SK-N-SH (cell line): ENCODE measurements at regions not wholly inside any gene's neighbourhood (a gene's known extent, or its start where the extent isn't known, plus 50 kb on each side); places are given as distances from the start of the nearest gene placed in this dataset.

Experiments used
- CTCF ChIA-PET: fragments of 300-600, 350-600 bp; formaldehyde crosslinking; extraction: SDS; loops from one replicate; lab custom pipeline; 2021; lab: Yijun Ruan, JAX
- POLR2A ChIA-PET: fragments of 350-600 bp; sonication (Branson Sonifier 250); formaldehyde crosslinking; extraction: SDS; loops from one replicate; lab custom pipeline; 2020; ENCODE audit warnings: antibody characterized with exemption, inconsistent platforms; lab: Yijun Ruan, JAX
- DNase-seq: peaks from one replicate; pipeline ENCODE4 v3.0.0; 2012
- H2AFZ ChIP-seq: fragments of 200-600 bp; sonication (generic); 2 replicates; pipeline ENCODE4 v1.8.1; 2016; ENCODE audit warnings: antibody characterized with exemption, mild to moderate bottlenecking, low read depth
- H3F3A ChIP-seq: fragments of 200-600 bp; sonication (generic); replicated peaks from 2 replicates; pipeline ENCODE3; 2016; ENCODE audit warnings: antibody characterized with exemption, mild to moderate bottlenecking; ENCODE audit not compliant: insufficient read depth
- H3K27ac ChIP-seq, 2 experiments: fragments of 200-500 bp in 1 of 2; fragments of 200-600 bp in 1 of 2; sonication (Bioruptor generic) in 1 of 2; sonication (generic), shearing (Covaris generic) in 1 of 2; 2 replicates each; pipeline versions ENCODE4 v1.5.1 to v1.6.1; 2014 to 2016; ENCODE audit warnings: low read depth in 2 of 2, inconsistent platforms in 1 of 2, low read length in 1 of 2, mild to moderate bottlenecking in 1 of 2, mixed read lengths in 1 of 2
- H3K27me3 ChIP-seq: fragments of 200-600 bp; sonication (generic), shearing (Covaris generic); 2 replicates; pipeline ENCODE4 v1.6.1; 2016; ENCODE audit warnings: mixed run types; ENCODE audit not compliant: insufficient read depth
- H3K36me3 ChIP-seq, 2 experiments: fragments of 200-500 bp in 1 of 2; fragments of 200-600 bp in 1 of 2; sonication (Bioruptor generic) in 1 of 2; sonication (generic) in 1 of 2; replicated peaks in 1 of 2; 2 replicates each; pipeline versions ENCODE3 to v1.5.1; 2014 to 2016; ENCODE audit warnings: low read length in 1 of 2, mild to moderate bottlenecking in 1 of 2; ENCODE audit not compliant: insufficient read depth in 2 of 2, control insufficient read depth in 1 of 2
- H3K4me1 ChIP-seq, 2 experiments: fragments of 200-500 bp in 1 of 2; fragments of 200-600 bp in 1 of 2; sonication (Bioruptor generic) in 1 of 2; sonication (generic), shearing (Covaris generic) in 1 of 2; 2 replicates each; pipeline versions ENCODE4 v1.5.1 to v1.6.1; 2014 to 2016; ENCODE audit warnings: low read depth in 1 of 2, low read length in 1 of 2, mixed run types in 1 of 2; ENCODE audit not compliant: insufficient read depth in 2 of 2, control insufficient read depth in 1 of 2
- H3K4me2 ChIP-seq: fragments of 200-600 bp; sonication (generic), shearing (Covaris generic); 2 replicates; pipeline ENCODE4 v1.6.1; 2017; ENCODE audit warnings: mixed run types
- H3K4me3 ChIP-seq, 2 experiments: fragments of 200-500 bp in 1 of 2; fragments of 200-600 bp in 1 of 2; sonication (Bioruptor generic) in 1 of 2; sonication (generic), shearing (Covaris generic) in 1 of 2; 2 replicates each; pipeline versions ENCODE4 v1.5.1 to v1.8.1; 2014 to 2016; ENCODE audit warnings: low read depth in 2 of 2, inconsistent platforms in 1 of 2, low read length in 1 of 2, mild to moderate bottlenecking in 1 of 2, mixed read lengths in 1 of 2, moderate library complexity in 1 of 2
- H3K79me2 ChIP-seq: fragments of 200-600 bp; sonication (generic); 2 replicates; pipeline ENCODE4 v1.8.1; 2017; ENCODE audit warnings: mild to moderate bottlenecking; ENCODE audit not compliant: insufficient read depth
- H3K9ac ChIP-seq: fragments of 200-600 bp; sonication (generic); 2 replicates; pipeline ENCODE4 v1.6.1; 2017; ENCODE audit warnings: mixed run types
- H3K9me2 ChIP-seq: fragments of 200-600 bp; sonication (generic); 2 replicates; pipeline ENCODE4 v1.6.1; 2017; ENCODE audit warnings: mixed run types
- H3K9me3 ChIP-seq: fragments of 200-600 bp; sonication (generic); 2 replicates; pipeline ENCODE4 v1.6.1; 2017; ENCODE audit warnings: mixed run types, mild to moderate bottlenecking, moderate library complexity
- H4K20me1 ChIP-seq: fragments of 200-600 bp; sonication (generic); 2 replicates; pipeline ENCODE4 v1.6.1; 2017; ENCODE audit warnings: mild to moderate bottlenecking, mixed run types; ENCODE audit not compliant: insufficient read depth
- EP300 ChIP-seq, 2 experiments: IDR thresholded peaks; 2 replicates each; pipeline versions ENCODE4 v1.4.0 to v1.6.1; 2012; ENCODE audit warnings: borderline replicate concordance in 1 of 2, low read depth in 1 of 2, low read length in 1 of 2
- GABPA ChIP-seq: IDR thresholded peaks from 2 replicates; pipeline ENCODE4 v1.4.0; 2012; ENCODE audit warnings: low read depth, mild to moderate bottlenecking
- IRF3 ChIP-seq: fragments of 150-350 bp; IDR thresholded peaks from 2 replicates; pipeline ENCODE4 v1.6.1; 2016; ENCODE audit warnings: mild to moderate bottlenecking, low read depth, low read length
- JUND ChIP-seq: IDR thresholded peaks from 2 replicates; pipeline ENCODE4 v1.4.0; 2012
- MXI1 ChIP-seq: IDR thresholded peaks from 2 replicates; pipeline ENCODE4 v1.6.1; 2012; ENCODE audit warnings: mild to moderate bottlenecking, low read depth, low read length, improper control_type of control experiment
- NFIC ChIP-seq: IDR thresholded peaks from 2 replicates; pipeline ENCODE4 v1.4.0; 2012; ENCODE audit warnings: borderline replicate concordance
- POLR2AphosphoS5 ChIP-seq: IDR thresholded peaks from 2 replicates; pipeline ENCODE4 v1.6.1; 2012; ENCODE audit warnings: low read depth, low read length
- RAD21 ChIP-seq: IDR thresholded peaks from 2 replicates; pipeline ENCODE4 v1.6.1; 2012; ENCODE audit warnings: mild to moderate bottlenecking, low read length
- RXRA ChIP-seq: IDR thresholded peaks from 2 replicates; pipeline ENCODE4 v1.4.0; 2012; ENCODE audit warnings: low read depth, mild to moderate bottlenecking, borderline replicate concordance
- SIN3A ChIP-seq: IDR thresholded peaks from 2 replicates; pipeline ENCODE4 v1.6.1; 2012; ENCODE audit warnings: low read depth, mild to moderate bottlenecking, low read length, moderate library complexity, borderline replicate concordance
- USF2 ChIP-seq: fragments of 150-350 bp; IDR thresholded peaks from 2 replicates; pipeline ENCODE4 v1.6.1; 2017; ENCODE audit warnings: antibody characterized with exemption, low read length, low read depth, borderline replicate concordance
- ZBTB33 ChIP-seq: IDR thresholded peaks from 2 replicates; pipeline ENCODE4 v1.4.0; 2012; ENCODE audit warnings: low read depth, borderline replicate concordance
- WGBS: methylation state at CpG from one replicate; pipeline ENCODE4 v1.1.6; 2017; ENCODE audit warnings: low lambda C conversion rate; 5-methylcytosine and 5-hydroxymethylcytosine counted together

GRCh38 chr3:187618722-187619121 lies 51.5 kb downstream of the SST start:
- POLR2A ChIA-PET = no interaction called here
- no peak overlapping the region for H3K27ac ChIP-seq
- H3K27me3 ChIP-seq = peaks cover 5% of the 10 kb centered on the region; the same call in 1 of the 2 replicates
- CTCF ChIA-PET = interaction anchor here (0.6 to 3.9 kb wide), 3 partner anchors 29 to 61 kb away, joined by 3 to 15 read pairs (median 3); no protein-coding TSS in a partner anchor
- H3K36me3 ChIP-seq = no peaks in the 10 kb centered on the region
- no peaks in the 10 kb centered on the region for H3K79me2 ChIP-seq
- no peaks in the 10 kb centered on the region for H3F3A ChIP-seq
- no peaks in the 10 kb centered on the region for H3K9me3 ChIP-seq
- 5% methylated on average over 3 of the region's 3 CpGs for WGBS
- DNase-seq = no peak
- H3K4me1 ChIP-seq = no peaks in the 10 kb centered on the region
- H3K4me3 ChIP-seq = no peak overlapping the region
- no peak for TF ChIP-seq GABPA
- no peak for TF ChIP-seq POLR2AphosphoS5
- no peak for TF ChIP-seq IRF3
- H3K4me2 ChIP-seq = no peak overlapping the region
- no peak overlapping the region for H2AFZ ChIP-seq
- no peaks in the 10 kb centered on the region for H3K9me2 ChIP-seq
- no peaks in the 10 kb centered on the region for H4K20me1 ChIP-seq
- no peak overlapping the region for H3K9ac ChIP-seq

GRCh38 chr3:187617213-187617612 lies 53.0 kb downstream of the SST start:
- 16% methylated on average over 8 of the region's 8 CpGs for WGBS
- Histone ChIP-seq H2AFZ (no peak overlapping the region), H3K79me2 (no peaks in the 10 kb centered on the region), H4K20me1 (no peaks in the 10 kb centered on the region), H3K4me2 (no peak overlapping the region), H3K36me3 (no peaks in the 10 kb centered on the region), H3K4me3 (no peak overlapping the region), H3F3A (no peaks in the 10 kb centered on the region), H3K4me1 (no peaks in the 10 kb centered on the region), H3K9me2 (no peaks in the 10 kb centered on the region), H3K27ac (no peak overlapping the region), H3K9ac (no peak overlapping the region), H3K27me3 (peaks cover 5% of the 10 kb centered on the region; the same call in 1 of the 2 replicates), H3K9me3 (no peaks in the 10 kb centered on the region)
- ChIA-PET POLR2A (no interaction called here), CTCF (interaction anchor here (0.7 to 1.6 kb wide), 3 partner anchors 9 to 186 kb away, joined by 3 to 7 read pairs (median 3); no protein-coding TSS in a partner anchor)
- TF ChIP-seq MXI1 (no peak), SIN3A (no peak), JUND (no peak), ZBTB33 (no peak), RXRA (no peak), USF2 (no peak), RAD21 (no peak), NFIC (no peak), EP300 (IDR thresholded peaks at IDR 0.05; ENCODE audit: borderline replicate concordance in 1 of 2, low read depth in 1 of 2, low read length in 1 of 2) (no peak)
- DNase-seq = no peak
